PFSK-1 (cell line): ENCODE measurements at regions not wholly inside any gene's neighbourhood (a gene's known extent, or its start where the extent isn't known, plus 50 kb on each side); places are given as distances from the start of the nearest gene placed in this dataset.

Source experiments
- POLR2AphosphoS5 ChIP-seq: IDR thresholded peaks from 2 replicates; pipeline ENCODE4 v1.6.1; 2012; ENCODE audit warnings: low read depth, mild to moderate bottlenecking, control low read depth, low read length, moderate library complexity
- SIN3A ChIP-seq: IDR thresholded peaks from 2 replicates; pipeline ENCODE4 v1.6.1; 2012; ENCODE audit warnings: mild to moderate bottlenecking, low read length, moderate library complexity, borderline replicate concordance; ENCODE audit not compliant: insufficient read depth
- TAF1 ChIP-seq: IDR thresholded peaks from 2 replicates; pipeline ENCODE4 v1.6.1; 2012; ENCODE audit warnings: low read length, control low read depth, borderline replicate concordance; ENCODE audit not compliant: insufficient read depth

GRCh38 chr7:124647630-124648306, 117.8 kb downstream of the GPR37 start:
- TF ChIP-seq TAF1: no peak
- TF ChIP-seq SIN3A: no peak
- no peak for TF ChIP-seq POLR2AphosphoS5
